GM23338 (cell line): ENCODE measurements at regions not wholly inside any gene's neighbourhood (a gene's known extent, or its start where the extent isn't known, plus 50 kb on each side); places are given as distances from the start of the nearest gene placed in this dataset.

Source experiments
- ATAC-seq: fragments of 200-7000 bp; cut with Tn5 transposase; 3 replicates; pipeline ENCODE4 v1.9.1; 2020
- DNase-seq: peaks from one replicate; pipeline ENCODE4 v3.0.0-alpha.2; 2015; ENCODE audit warnings: low spot score
- H2AFZ ChIP-seq: fragments of 200-600 bp; sonication (generic); 2 replicates; pipeline ENCODE4 v1.8.0; 2016; ENCODE audit warnings: antibody characterized with exemption, mild to moderate bottlenecking, moderate library complexity
- H3F3A ChIP-seq: fragments of 200-600 bp; sonication (generic); replicated peaks from 2 replicates; pipeline ENCODE4 v1.8.0; 2017; ENCODE audit warnings: antibody characterized with exemption, mixed run types, low read depth
- H3K27ac ChIP-seq: fragments of 200-600 bp; sonication (generic); 2 replicates; pipeline ENCODE4 v1.6.1; 2016; ENCODE audit warnings: low read depth
- H3K27me3 ChIP-seq: fragments of 200-600 bp; sonication (generic); 2 replicates; pipeline ENCODE4 v1.8.0; 2016; ENCODE audit warnings: mild to moderate bottlenecking, mixed run types, moderate library complexity; ENCODE audit not compliant: insufficient read depth
- H3K36me3 ChIP-seq: fragments of 200-600 bp; sonication (generic); 2 replicates; pipeline ENCODE4 v1.8.0; 2016; ENCODE audit warnings: mild to moderate bottlenecking; ENCODE audit not compliant: insufficient read depth
- H3K4me1 ChIP-seq: fragments of 200-600 bp; sonication (generic); 2 replicates; pipeline ENCODE4 v1.8.0; 2016; ENCODE audit warnings: mild to moderate bottlenecking, moderate library complexity; ENCODE audit not compliant: insufficient read depth
- H3K4me2 ChIP-seq: fragments of 200-600 bp; sonication (generic); 2 replicates; pipeline ENCODE4 v1.7.1; 2017; ENCODE audit warnings: mixed run types
- H3K4me3 ChIP-seq: fragments of 200-600 bp; sonication (generic); 2 replicates; pipeline ENCODE4 v1.6.1; 2016; ENCODE audit warnings: mixed run types
- H3K79me2 ChIP-seq: fragments of 200-600 bp; sonication (generic); replicated peaks from 2 replicates; pipeline ENCODE4 v1.8.0; 2017; ENCODE audit warnings: mild to moderate bottlenecking; ENCODE audit not compliant: insufficient read depth
- H3K9me2 ChIP-seq: fragments of 200-600 bp; sonication (generic); 2 replicates; pipeline ENCODE4 v1.8.0; 2017; ENCODE audit not compliant: insufficient read depth
- H4K20me1 ChIP-seq: fragments of 200-600 bp; sonication (generic); replicated peaks from 2 replicates; pipeline ENCODE4 v1.8.0; 2017; ENCODE audit warnings: mild to moderate bottlenecking; ENCODE audit not compliant: insufficient read depth
- H3K27ac Mint-ChIP-seq: 2 replicates; pipeline ENCODE4 v1.8.0; 2020; ENCODE audit warnings: inconsistent platforms, mild to moderate bottlenecking, moderate library complexity, mixed read lengths
- H3K27me3 Mint-ChIP-seq: 3 replicates; pipeline ENCODE4 v1.8.0; 2022; ENCODE audit warnings: low read depth, mild to moderate bottlenecking, moderate library complexity, mixed read lengths, inconsistent platforms; ENCODE audit not compliant: insufficient read depth, poor library complexity
- H3K36me3 Mint-ChIP-seq: 3 replicates; pipeline ENCODE4 v1.8.0; 2021; ENCODE audit warnings: low read depth, mild to moderate bottlenecking, inconsistent platforms, moderate library complexity, mixed read lengths
- H3K4me1 Mint-ChIP-seq: 3 replicates; pipeline ENCODE4 v1.8.0; 2020; ENCODE audit warnings: mild to moderate bottlenecking, inconsistent platforms, mixed read lengths
- H3K4me3 Mint-ChIP-seq: 3 replicates; pipeline ENCODE4 v1.8.0; 2021; ENCODE audit warnings: moderate library complexity, mild to moderate bottlenecking, inconsistent platforms, mixed read lengths
- H3K9me3 Mint-ChIP-seq: 3 replicates; pipeline ENCODE4 v1.8.0; 2020; ENCODE audit warnings: moderate library complexity, mild to moderate bottlenecking, inconsistent platforms, mixed read lengths
- CREB1 ChIP-seq: fragments of 250-450 bp; sonication (Bioruptor Pico); IDR thresholded peaks from 2 replicates; pipeline ENCODE4 v1.5.0; 2020; ENCODE audit warnings: low read depth, mild to moderate bottlenecking, moderate library complexity
- EZH2 ChIP-seq: fragments of 200-600 bp; sonication (generic); IDR thresholded peaks from one replicate; pipeline ENCODE4 v1.8.0; 2017; ENCODE audit warnings: antibody characterized with exemption, mild to moderate bottlenecking, low read depth; ENCODE audit not compliant: unreplicated experiment
- JUNB ChIP-seq: IDR thresholded peaks from one replicate; pipeline ENCODE4 v1.6.1; 2016; ENCODE audit warnings: antibody characterized with exemption; ENCODE audit not compliant: unreplicated experiment
- NANOG ChIP-seq: IDR thresholded peaks from 2 replicates; pipeline ENCODE4 v1.6.1; 2016; ENCODE audit warnings: antibody characterized with exemption, borderline replicate concordance
- POLR2AphosphoS5 ChIP-seq: IDR thresholded peaks from 2 replicates; pipeline ENCODE4 v1.6.1; 2016; ENCODE audit warnings: antibody characterized with exemption, low read depth
- STAT1 ChIP-seq: IDR thresholded peaks from one replicate; pipeline ENCODE4 v1.6.1; 2016; ENCODE audit warnings: antibody characterized with exemption; ENCODE audit not compliant: unreplicated experiment
- ZNF114 ChIP-seq: fragments of 250-450 bp; sonication (Bioruptor Pico); IDR thresholded peaks from 2 replicates; pipeline ENCODE4 v1.5.0; 2020; ENCODE audit warnings: mild to moderate bottlenecking, moderate library complexity
- ZNF331 ChIP-seq: fragments of 250-450 bp; sonication (Bioruptor Pico); IDR thresholded peaks from 2 replicates; pipeline ENCODE4 v1.5.0; 2020; ENCODE audit warnings: low read depth, mild to moderate bottlenecking, moderate library complexity
- TF ChIP-seq, protein P1 (sequence below), 2 experiments: fragments of 200-600 bp in 1 of 2; sonication (generic) in 1 of 2; conservative IDR thresholded peaks; 2 replicates each; pipeline versions ENCODE4 v1.5.1 to v1.6.1; 2016 to 2017; ENCODE audit warnings: antibody characterized with exemption in 2 of 2, low read depth in 2 of 2, mild to moderate bottlenecking in 2 of 2, moderate library complexity in 1 of 2
- TF ChIP-seq, protein P2 (sequence below): IDR thresholded peaks from 2 replicates; pipeline ENCODE4 v1.6.1; 2016; ENCODE audit warnings: antibody characterized with exemption
- TF ChIP-seq, protein P3 (sequence below): fragments of 250-450 bp; sonication (Bioruptor Pico); IDR thresholded peaks from 2 replicates; pipeline ENCODE4 v1.5.0; 2020; ENCODE audit warnings: mild to moderate bottlenecking, moderate library complexity
- TF ChIP-seq, protein P4 (sequence below): IDR thresholded peaks from one replicate; pipeline ENCODE4 v1.6.1; 2018; ENCODE audit warnings: antibody characterized with exemption; ENCODE audit not compliant: unreplicated experiment

DNA sequence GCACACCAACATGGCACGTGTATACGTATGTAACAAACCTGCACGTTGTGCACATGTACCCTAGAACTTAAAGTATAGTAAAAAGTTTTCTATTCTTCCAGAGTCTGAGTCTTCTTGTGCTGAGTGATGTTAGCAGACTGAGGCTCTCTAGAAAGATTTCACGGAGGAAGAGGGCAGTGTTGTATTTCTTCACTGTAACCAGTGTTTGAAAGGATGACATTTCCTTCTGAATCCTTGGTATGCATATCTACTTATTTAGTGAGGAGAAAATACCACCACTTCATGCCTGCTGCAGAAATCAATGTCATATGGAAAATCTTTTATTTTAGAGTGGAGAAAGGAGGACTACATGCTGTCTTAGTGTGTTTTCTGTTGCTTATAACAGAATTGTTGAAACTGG, 357.1 kb downstream of the CCDC85A start:
- Histone ChIP-seq H3K4me3 (no peak overlapping the region), H4K20me1 (no peaks in the 10 kb centered on the region), H3K27ac (no peak overlapping the region), H3K4me1 (no peaks in the 10 kb centered on the region), H3F3A (no peaks in the 10 kb centered on the region), H3K36me3 (no peaks in the 10 kb centered on the region), H3K79me2 (no peaks in the 10 kb centered on the region), H3K4me2 (no peak overlapping the region), H3K27me3 (no peaks in the 10 kb centered on the region), H2AFZ (no peak overlapping the region), H3K9me2 (no peaks in the 10 kb centered on the region)
- no peak overlapping the region for H3K27ac Mint-ChIP-seq
- no peak for TF ChIP-seq STAT1
- TF ChIP-seq, protein P1, sequence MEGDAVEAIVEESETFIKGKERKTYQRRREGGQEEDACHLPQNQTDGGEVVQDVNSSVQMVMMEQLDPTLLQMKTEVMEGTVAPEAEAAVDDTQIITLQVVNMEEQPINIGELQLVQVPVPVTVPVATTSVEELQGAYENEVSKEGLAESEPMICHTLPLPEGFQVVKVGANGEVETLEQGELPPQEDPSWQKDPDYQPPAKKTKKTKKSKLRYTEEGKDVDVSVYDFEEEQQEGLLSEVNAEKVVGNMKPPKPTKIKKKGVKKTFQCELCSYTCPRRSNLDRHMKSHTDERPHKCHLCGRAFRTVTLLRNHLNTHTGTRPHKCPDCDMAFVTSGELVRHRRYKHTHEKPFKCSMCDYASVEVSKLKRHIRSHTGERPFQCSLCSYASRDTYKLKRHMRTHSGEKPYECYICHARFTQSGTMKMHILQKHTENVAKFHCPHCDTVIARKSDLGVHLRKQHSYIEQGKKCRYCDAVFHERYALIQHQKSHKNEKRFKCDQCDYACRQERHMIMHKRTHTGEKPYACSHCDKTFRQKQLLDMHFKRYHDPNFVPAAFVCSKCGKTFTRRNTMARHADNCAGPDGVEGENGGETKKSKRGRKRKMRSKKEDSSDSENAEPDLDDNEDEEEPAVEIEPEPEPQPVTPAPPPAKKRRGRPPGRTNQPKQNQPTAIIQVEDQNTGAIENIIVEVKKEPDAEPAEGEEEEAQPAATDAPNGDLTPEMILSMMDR (conservative IDR thresholded peaks at IDR 0.05; ENCODE audit: low read depth in 2 of 2), result no peak
- no peak for TF ChIP-seq JUNB
- TF ChIP-seq ZNF114 (CRISPR knock-in tag), result no peak
- no peak for TF ChIP-seq EZH2
- TF ChIP-seq, protein P2, sequence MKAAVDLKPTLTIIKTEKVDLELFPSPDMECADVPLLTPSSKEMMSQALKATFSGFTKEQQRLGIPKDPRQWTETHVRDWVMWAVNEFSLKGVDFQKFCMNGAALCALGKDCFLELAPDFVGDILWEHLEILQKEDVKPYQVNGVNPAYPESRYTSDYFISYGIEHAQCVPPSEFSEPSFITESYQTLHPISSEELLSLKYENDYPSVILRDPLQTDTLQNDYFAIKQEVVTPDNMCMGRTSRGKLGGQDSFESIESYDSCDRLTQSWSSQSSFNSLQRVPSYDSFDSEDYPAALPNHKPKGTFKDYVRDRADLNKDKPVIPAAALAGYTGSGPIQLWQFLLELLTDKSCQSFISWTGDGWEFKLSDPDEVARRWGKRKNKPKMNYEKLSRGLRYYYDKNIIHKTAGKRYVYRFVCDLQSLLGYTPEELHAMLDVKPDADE, result no peak
- TF ChIP-seq CREB1 (CRISPR knock-in tag), result no peak
- TF ChIP-seq, protein P3, sequence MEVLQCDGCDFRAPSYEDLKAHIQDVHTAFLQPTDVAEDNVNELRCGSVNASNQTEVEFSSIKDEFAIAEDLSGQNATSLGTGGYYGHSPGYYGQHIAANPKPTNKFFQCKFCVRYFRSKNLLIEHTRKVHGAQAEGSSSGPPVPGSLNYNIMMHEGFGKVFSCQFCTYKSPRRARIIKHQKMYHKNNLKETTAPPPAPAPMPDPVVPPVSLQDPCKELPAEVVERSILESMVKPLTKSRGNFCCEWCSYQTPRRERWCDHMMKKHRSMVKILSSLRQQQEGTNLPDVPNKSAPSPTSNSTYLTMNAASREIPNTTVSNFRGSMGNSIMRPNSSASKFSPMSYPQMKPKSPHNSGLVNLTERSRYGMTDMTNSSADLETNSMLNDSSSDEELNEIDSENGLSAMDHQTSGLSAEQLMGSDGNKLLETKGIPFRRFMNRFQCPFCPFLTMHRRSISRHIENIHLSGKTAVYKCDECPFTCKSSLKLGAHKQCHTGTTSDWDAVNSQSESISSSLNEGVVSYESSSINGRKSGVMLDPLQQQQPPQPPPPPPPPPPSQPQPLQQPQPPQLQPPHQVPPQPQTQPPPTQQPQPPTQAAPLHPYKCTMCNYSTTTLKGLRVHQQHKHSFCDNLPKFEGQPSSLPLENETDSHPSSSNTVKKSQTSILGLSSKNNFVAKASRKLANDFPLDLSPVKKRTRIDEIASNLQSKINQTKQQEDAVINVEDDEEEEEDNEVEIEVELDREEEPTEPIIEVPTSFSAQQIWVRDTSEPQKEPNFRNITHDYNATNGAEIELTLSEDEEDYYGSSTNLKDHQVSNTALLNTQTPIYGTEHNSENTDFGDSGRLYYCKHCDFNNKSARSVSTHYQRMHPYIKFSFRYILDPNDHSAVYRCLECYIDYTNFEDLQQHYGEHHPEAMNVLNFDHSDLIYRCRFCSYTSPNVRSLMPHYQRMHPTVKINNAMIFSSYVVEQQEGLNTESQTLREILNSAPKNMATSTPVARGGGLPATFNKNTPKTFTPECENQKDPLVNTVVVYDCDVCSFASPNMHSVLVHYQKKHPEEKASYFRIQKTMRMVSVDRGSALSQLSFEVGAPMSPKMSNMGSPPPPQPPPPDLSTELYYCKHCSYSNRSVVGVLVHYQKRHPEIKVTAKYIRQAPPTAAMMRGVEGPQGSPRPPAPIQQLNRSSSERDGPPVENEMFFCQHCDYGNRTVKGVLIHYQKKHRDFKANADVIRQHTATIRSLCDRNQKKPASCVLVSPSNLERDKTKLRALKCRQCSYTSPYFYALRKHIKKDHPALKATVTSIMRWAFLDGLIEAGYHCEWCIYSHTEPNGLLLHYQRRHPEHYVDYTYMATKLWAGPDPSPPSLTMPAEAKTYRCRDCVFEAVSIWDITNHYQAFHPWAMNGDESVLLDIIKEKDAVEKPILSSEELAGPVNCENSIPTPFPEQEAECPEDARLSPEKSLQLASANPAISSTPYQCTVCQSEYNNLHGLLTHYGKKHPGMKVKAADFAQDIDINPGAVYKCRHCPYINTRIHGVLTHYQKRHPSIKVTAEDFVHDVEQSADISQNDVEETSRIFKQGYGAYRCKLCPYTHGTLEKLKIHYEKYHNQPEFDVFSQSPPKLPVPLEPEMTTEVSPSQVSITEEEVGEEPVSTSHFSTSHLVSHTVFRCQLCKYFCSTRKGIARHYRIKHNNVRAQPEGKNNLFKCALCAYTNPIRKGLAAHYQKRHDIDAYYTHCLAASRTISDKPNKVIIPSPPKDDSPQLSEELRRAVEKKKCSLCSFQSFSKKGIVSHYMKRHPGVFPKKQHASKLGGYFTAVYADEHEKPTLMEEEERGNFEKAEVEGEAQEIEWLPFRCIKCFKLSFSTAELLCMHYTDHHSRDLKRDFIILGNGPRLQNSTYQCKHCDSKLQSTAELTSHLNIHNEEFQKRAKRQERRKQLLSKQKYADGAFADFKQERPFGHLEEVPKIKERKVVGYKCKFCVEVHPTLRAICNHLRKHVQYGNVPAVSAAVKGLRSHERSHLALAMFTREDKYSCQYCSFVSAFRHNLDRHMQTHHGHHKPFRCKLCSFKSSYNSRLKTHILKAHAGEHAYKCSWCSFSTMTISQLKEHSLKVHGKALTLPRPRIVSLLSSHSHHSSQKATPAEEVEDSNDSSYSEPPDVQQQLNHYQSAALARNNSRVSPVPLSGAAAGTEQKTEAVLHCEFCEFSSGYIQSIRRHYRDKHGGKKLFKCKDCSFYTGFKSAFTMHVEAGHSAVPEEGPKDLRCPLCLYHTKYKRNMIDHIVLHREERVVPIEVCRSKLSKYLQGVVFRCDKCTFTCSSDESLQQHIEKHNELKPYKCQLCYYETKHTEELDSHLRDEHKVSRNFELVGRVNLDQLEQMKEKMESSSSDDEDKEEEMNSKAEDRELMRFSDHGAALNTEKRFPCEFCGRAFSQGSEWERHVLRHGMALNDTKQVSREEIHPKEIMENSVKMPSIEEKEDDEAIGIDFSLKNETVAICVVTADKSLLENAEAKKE (CRISPR knock-in tag), result no peak
- no peak for TF ChIP-seq ZNF331 (CRISPR knock-in tag)
- no peak for TF ChIP-seq POLR2AphosphoS5
- TF ChIP-seq, protein P4, sequence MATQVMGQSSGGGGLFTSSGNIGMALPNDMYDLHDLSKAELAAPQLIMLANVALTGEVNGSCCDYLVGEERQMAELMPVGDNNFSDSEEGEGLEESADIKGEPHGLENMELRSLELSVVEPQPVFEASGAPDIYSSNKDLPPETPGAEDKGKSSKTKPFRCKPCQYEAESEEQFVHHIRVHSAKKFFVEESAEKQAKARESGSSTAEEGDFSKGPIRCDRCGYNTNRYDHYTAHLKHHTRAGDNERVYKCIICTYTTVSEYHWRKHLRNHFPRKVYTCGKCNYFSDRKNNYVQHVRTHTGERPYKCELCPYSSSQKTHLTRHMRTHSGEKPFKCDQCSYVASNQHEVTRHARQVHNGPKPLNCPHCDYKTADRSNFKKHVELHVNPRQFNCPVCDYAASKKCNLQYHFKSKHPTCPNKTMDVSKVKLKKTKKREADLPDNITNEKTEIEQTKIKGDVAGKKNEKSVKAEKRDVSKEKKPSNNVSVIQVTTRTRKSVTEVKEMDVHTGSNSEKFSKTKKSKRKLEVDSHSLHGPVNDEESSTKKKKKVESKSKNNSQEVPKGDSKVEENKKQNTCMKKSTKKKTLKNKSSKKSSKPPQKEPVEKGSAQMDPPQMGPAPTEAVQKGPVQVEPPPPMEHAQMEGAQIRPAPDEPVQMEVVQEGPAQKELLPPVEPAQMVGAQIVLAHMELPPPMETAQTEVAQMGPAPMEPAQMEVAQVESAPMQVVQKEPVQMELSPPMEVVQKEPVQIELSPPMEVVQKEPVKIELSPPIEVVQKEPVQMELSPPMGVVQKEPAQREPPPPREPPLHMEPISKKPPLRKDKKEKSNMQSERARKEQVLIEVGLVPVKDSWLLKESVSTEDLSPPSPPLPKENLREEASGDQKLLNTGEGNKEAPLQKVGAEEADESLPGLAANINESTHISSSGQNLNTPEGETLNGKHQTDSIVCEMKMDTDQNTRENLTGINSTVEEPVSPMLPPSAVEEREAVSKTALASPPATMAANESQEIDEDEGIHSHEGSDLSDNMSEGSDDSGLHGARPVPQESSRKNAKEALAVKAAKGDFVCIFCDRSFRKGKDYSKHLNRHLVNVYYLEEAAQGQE, result no peak
- TF ChIP-seq NANOG, result no peak
- no peak for ATAC-seq
- peaks cover 5% of the 10 kb centered on the region; the same call in 2 of the 3 replicates for H3K9me3 Mint-ChIP-seq
- H3K4me3 Mint-ChIP-seq, result no peak overlapping the region
- H3K36me3 Mint-ChIP-seq, result no peaks in the 10 kb centered on the region
- no peak for DNase-seq
- H3K27me3 Mint-ChIP-seq, result no peaks in the 10 kb centered on the region
- H3K4me1 Mint-ChIP-seq, result no peaks in the 10 kb centered on the region
